BLaER1 (cell line): ENCODE measurements at regions not wholly inside any gene's neighbourhood (a gene's known extent, or its start where the extent isn't known, plus 50 kb on each side); places are given as distances from the start of the nearest gene placed in this dataset.

Source experiments
- H3K27ac ChIP-seq: shearing (Covaris generic); formaldehyde crosslinking; 2 replicates; pipeline ENCODE4 v1.8.1; 2022
- H3K27me3 ChIP-seq: shearing (Covaris generic); formaldehyde crosslinking; 2 replicates; pipeline ENCODE4 v1.8.1; 2022
- H3K36me3 ChIP-seq: shearing (Covaris generic); formaldehyde crosslinking; 2 replicates; pipeline ENCODE4 v1.8.1; 2022
- H3K4me1 ChIP-seq: shearing (Covaris generic); formaldehyde crosslinking; 2 replicates; pipeline ENCODE4 v1.8.1; 2022
- H3K4me2 ChIP-seq: shearing (Covaris generic); formaldehyde crosslinking; 2 replicates; pipeline ENCODE4 v1.8.1; 2022
- H3K4me3 ChIP-seq: shearing (Covaris generic); formaldehyde crosslinking; 2 replicates; pipeline ENCODE4 v1.8.1; 2022
- H3K9ac ChIP-seq: shearing (Covaris generic); formaldehyde crosslinking; 2 replicates; pipeline ENCODE4 v1.8.1; 2022
- H3K9me3 ChIP-seq: shearing (Covaris generic); formaldehyde crosslinking; 2 replicates; pipeline ENCODE4 v1.8.1; 2022
- H4K20me1 ChIP-seq: shearing (Covaris generic); formaldehyde crosslinking; 2 replicates; pipeline ENCODE4 v1.8.1; 2022
- Cebpa-rat ChIP-seq: shearing (Covaris generic); IDR thresholded peaks from 2 replicates; pipeline ENCODE4 v1.8.1; 2022

GRCh38 chr12:76702946-76703345 is 61.0 kb upstream of the ZDHHC17 start:
- peaks cover 82% of the 10 kb centered on the region for H3K4me1 ChIP-seq
- TF ChIP-seq Cebpa-rat = no peak
- H3K9me3 ChIP-seq = no peaks in the 10 kb centered on the region
- H3K36me3 ChIP-seq = no peaks in the 10 kb centered on the region
- no peaks in the 10 kb centered on the region for H3K27me3 ChIP-seq
- H3K9ac ChIP-seq = no peak overlapping the region
- peak overlapping the region; percentile 78 for H3K4me2 ChIP-seq
- H3K27ac ChIP-seq = peak overlapping the region; percentile 57; the same call in 1 of the 2 replicates
- peak overlapping the region; percentile 22; the same call in 1 of the 2 replicates for H3K4me3 ChIP-seq
- no peaks in the 10 kb centered on the region for H4K20me1 ChIP-seq

GRCh38 chr12:76704693-76705092 is 59.2 kb upstream of the ZDHHC17 start:
- Histone ChIP-seq H4K20me1 (no peaks in the 10 kb centered on the region), H3K27ac (peak overlapping the region; percentile 57), H3K36me3 (no peaks in the 10 kb centered on the region), H3K4me3 (no peak overlapping the region), H3K4me2 (peak overlapping the region; percentile 78), H3K9ac (no peak overlapping the region), H3K27me3 (no peaks in the 10 kb centered on the region), H3K9me3 (no peaks in the 10 kb centered on the region), H3K4me1 (peaks cover 65% of the 10 kb centered on the region)
- TF ChIP-seq Cebpa-rat = no peak

- no peak overlapping the region for H3K4me3 ChIP-seq
- H3K9me3 ChIP-seq = no peaks in the 10 kb centered on the region
- TF ChIP-seq Cebpa-rat = no peak
- H3K27ac ChIP-seq = no peak overlapping the region
- H4K20me1 ChIP-seq = no peaks in the 10 kb centered on the region
- H3K27me3 ChIP-seq = no peaks in the 10 kb centered on the region
- H3K4me1 ChIP-seq = peaks cover 58% of the 10 kb centered on the region
- H3K4me2 ChIP-seq = peak overlapping the region; percentile 78
- H3K36me3 ChIP-seq = no peaks in the 10 kb centered on the region
- H3K9ac ChIP-seq = no peak overlapping the region
Observed at GRCh38 chr12:76706101-76706500, 57.8 kb upstream of the ZDHHC17 start.

- TF ChIP-seq Cebpa-rat = no peak
Observed at GRCh38 chr12:76706761-76707160, 57.2 kb upstream of the ZDHHC17 start.

GRCh38 chr12:76707772-76708171 is 56.1 kb upstream of the ZDHHC17 start:
- Histone ChIP-seq H3K27ac (no peak overlapping the region), H3K4me1 (peaks cover 41% of the 10 kb centered on the region), H3K4me3 (no peak overlapping the region), H3K9me3 (no peaks in the 10 kb centered on the region), H3K36me3 (no peaks in the 10 kb centered on the region), H3K4me2 (no peak overlapping the region), H4K20me1 (no peaks in the 10 kb centered on the region), H3K27me3 (no peaks in the 10 kb centered on the region), H3K9ac (no peak overlapping the region)
- TF ChIP-seq Cebpa-rat = no peak

More at GRCh38 chr12:76706761-76707160, 57.2 kb upstream of the ZDHHC17 start:
- Histone ChIP-seq H3K4me1 (peaks cover 51% of the 10 kb centered on the region), H3K4me2 (no peak overlapping the region), H3K27me3 (no peaks in the 10 kb centered on the region), H3K9me3 (no peaks in the 10 kb centered on the region), H3K9ac (no peak overlapping the region), H3K27ac (no peak overlapping the region), H3K36me3 (no peaks in the 10 kb centered on the region), H3K4me3 (no peak overlapping the region), H4K20me1 (no peaks in the 10 kb centered on the region)

- Histone ChIP-seq H3K4me3 (no peak overlapping the region), H3K4me2 (no peak overlapping the region), H3K27ac (no peak overlapping the region), H3K9me3 (no peaks in the 10 kb centered on the region), H3K36me3 (no peaks in the 10 kb centered on the region), H4K20me1 (no peaks in the 10 kb centered on the region), H3K9ac (no peak overlapping the region), H3K4me1 (peaks cover 36% of the 10 kb centered on the region), H3K27me3 (no peaks in the 10 kb centered on the region)
- no peak for TF ChIP-seq Cebpa-rat
Observed at GRCh38 chr12:76708296-76708695, 55.6 kb upstream of the ZDHHC17 start.

GRCh38 chr12:76711241-76711640 is 52.7 kb upstream of the ZDHHC17 start:
- Histone ChIP-seq H3K4me2 (no peak overlapping the region), H3K27ac (no peak overlapping the region)
- no peak for TF ChIP-seq Cebpa-rat

GRCh38 chr12:76713130-76713529 is 50.8 kb upstream of the ZDHHC17 start:
- Histone ChIP-seq H3K9me3 (no peaks in the 10 kb centered on the region), H3K4me3 (no peak overlapping the region), H3K4me1 (no peaks in the 10 kb centered on the region), H3K27ac (no peak overlapping the region), H3K4me2 (no peak overlapping the region), H3K27me3 (no peaks in the 10 kb centered on the region), H3K36me3 (no peaks in the 10 kb centered on the region), H4K20me1 (no peaks in the 10 kb centered on the region), H3K9ac (no peak overlapping the region)
- no peak for TF ChIP-seq Cebpa-rat

More at GRCh38 chr12:76711241-76711640, 52.7 kb upstream of the ZDHHC17 start:
- Histone ChIP-seq H3K36me3 (no peaks in the 10 kb centered on the region), H3K9ac (no peak overlapping the region), H3K27me3 (no peaks in the 10 kb centered on the region), H4K20me1 (no peaks in the 10 kb centered on the region), H3K9me3 (no peaks in the 10 kb centered on the region), H3K4me1 (peaks cover 6% of the 10 kb centered on the region), H3K4me3 (no peak overlapping the region)

GRCh38 chr12:76713986-76714385 is 49.9 kb upstream of the ZDHHC17 start:
- no peak overlapping the region for H3K9ac ChIP-seq
- H4K20me1 ChIP-seq = no peaks in the 10 kb centered on the region
- H3K4me2 ChIP-seq = no peak overlapping the region
- H3K9me3 ChIP-seq = no peaks in the 10 kb centered on the region
- no peaks in the 10 kb centered on the region for H3K36me3 ChIP-seq
- H3K4me1 ChIP-seq = no peaks in the 10 kb centered on the region
- no peak for TF ChIP-seq Cebpa-rat
- H3K27ac ChIP-seq = no peak overlapping the region
- H3K4me3 ChIP-seq = no peak overlapping the region
- no peaks in the 10 kb centered on the region for H3K27me3 ChIP-seq
